ENCODE measurements at regions not wholly inside any gene's neighbourhood (a gene's known extent, or its start where the extent isn't known, plus 50 kb on each side); places are given as distances from the start of the nearest gene placed in this dataset.

DNA sequence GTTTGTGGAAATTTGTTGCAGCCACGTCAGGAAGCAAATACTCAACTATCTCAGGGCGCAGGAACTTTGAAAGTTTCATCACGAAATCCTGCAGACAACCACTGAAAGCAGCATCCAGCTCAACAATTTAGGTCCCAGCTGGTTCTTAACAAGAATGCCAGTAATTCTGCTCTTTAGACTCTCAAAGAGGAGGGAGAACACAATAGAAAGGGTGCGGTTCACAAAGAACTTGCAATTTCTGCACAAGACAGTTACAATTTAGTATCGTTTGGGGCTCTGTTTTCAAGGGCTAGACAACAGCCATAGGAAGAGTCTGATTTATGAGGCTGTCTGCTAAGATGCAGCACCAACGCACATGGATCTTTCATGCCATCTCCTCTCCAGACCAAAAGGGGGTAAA lies 223.1 kb downstream of the FGFR2 start:
- H3K27ac ChIP-seq (ENCODE audit: low read depth, low read length) = no peak overlapping the region
- H3K4me3 ChIP-seq (replicated peaks in 1 of 2; ENCODE audit: low read depth in 1 of 2, low read length in 2 of 2) = no peak overlapping the region
- no peaks in the 10 kb centered on the region for H3K36me3 ChIP-seq (ENCODE audit: control insufficient read depth in 1 of 2, insufficient read depth in 2 of 2, low read length in 2 of 2)
- H4K20me1 ChIP-seq (ENCODE audit: insufficient read depth) = no peaks in the 10 kb centered on the region
- no peak overlapping the region for H3K9ac ChIP-seq (ENCODE audit: low read length)
- H3K79me2 ChIP-seq (ENCODE audit: insufficient read depth, low read length) = no peaks in the 10 kb centered on the region
- RAD21 ChIA-PET (ENCODE audit: low non-redundant PET in 1 of 2, low total read pairs in 2 of 2, uncharacterized antibody in 2 of 2, unreplicated experiment in 2 of 2) = no interaction called here
- H3K9me2 ChIP-seq (ENCODE audit: insufficient read depth) = no peaks in the 10 kb centered on the region
- H3K27me3 ChIP-seq (ENCODE audit: insufficient read depth, low read length) = no peaks in the 10 kb centered on the region; the same call in 1 of the 2 replicates
- ATAC-seq = no peak
- BruUV-seq (replicated peaks) = no TSS peak
- intact Hi-C loops (cut with micrococcal nuclease) = no loop called here
- POLR2A ChIA-PET = no interaction called here
- no peaks in the 10 kb centered on the region for H3K4me1 ChIP-seq (ENCODE audit: control insufficient read depth in 1 of 2, insufficient read depth in 2 of 2, low read length in 2 of 2)
- no peak for DNase-seq (ENCODE audit: low read depth, low spot score)
- H3K9me3 ChIP-seq (ENCODE audit: control insufficient read depth in 1 of 2, insufficient read depth in 1 of 2, low read depth in 1 of 2, low read length in 2 of 2) = no peaks in the 10 kb centered on the region
- TF ChIP-seq CBX3 (IDR thresholded peaks at IDR 0.05; ENCODE audit: low read depth) = no peak
- no peak for TF ChIP-seq YY1 (IDR thresholded peaks at IDR 0.05; ENCODE audit: extremely low read depth, insufficient replicate concordance, low read depth, low read length)
- no peak for TF ChIP-seq CEBPB (IDR thresholded peaks at IDR 0.05; ENCODE audit: low read depth)
- TF ChIP-seq ZFX (IDR thresholded peaks at IDR 0.05) = no peak
- TF ChIP-seq TCF7L2 (IDR thresholded peaks at IDR 0.05; ENCODE audit: borderline replicate concordance, extremely low read depth, insufficient read depth, insufficient read length) = no peak
- no peak for TF ChIP-seq POLR2AphosphoS5 (IDR thresholded peaks at IDR 0.05; ENCODE audit: low read depth, low read length)
- TF ChIP-seq, protein P1, sequence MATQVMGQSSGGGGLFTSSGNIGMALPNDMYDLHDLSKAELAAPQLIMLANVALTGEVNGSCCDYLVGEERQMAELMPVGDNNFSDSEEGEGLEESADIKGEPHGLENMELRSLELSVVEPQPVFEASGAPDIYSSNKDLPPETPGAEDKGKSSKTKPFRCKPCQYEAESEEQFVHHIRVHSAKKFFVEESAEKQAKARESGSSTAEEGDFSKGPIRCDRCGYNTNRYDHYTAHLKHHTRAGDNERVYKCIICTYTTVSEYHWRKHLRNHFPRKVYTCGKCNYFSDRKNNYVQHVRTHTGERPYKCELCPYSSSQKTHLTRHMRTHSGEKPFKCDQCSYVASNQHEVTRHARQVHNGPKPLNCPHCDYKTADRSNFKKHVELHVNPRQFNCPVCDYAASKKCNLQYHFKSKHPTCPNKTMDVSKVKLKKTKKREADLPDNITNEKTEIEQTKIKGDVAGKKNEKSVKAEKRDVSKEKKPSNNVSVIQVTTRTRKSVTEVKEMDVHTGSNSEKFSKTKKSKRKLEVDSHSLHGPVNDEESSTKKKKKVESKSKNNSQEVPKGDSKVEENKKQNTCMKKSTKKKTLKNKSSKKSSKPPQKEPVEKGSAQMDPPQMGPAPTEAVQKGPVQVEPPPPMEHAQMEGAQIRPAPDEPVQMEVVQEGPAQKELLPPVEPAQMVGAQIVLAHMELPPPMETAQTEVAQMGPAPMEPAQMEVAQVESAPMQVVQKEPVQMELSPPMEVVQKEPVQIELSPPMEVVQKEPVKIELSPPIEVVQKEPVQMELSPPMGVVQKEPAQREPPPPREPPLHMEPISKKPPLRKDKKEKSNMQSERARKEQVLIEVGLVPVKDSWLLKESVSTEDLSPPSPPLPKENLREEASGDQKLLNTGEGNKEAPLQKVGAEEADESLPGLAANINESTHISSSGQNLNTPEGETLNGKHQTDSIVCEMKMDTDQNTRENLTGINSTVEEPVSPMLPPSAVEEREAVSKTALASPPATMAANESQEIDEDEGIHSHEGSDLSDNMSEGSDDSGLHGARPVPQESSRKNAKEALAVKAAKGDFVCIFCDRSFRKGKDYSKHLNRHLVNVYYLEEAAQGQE (IDR thresholded peaks at IDR 0.05; ENCODE audit: low read depth) = no peak
- TF ChIP-seq SP1 (IDR thresholded peaks at IDR 0.05; ENCODE audit: low read depth) = no peak
- no peak for TF ChIP-seq SRF (IDR thresholded peaks at IDR 0.05; ENCODE audit: low read depth)
- no peak for TF ChIP-seq RAD21 (IDR thresholded peaks at IDR 0.05; ENCODE audit: low read depth)
- TF ChIP-seq EZH2phosphoT487 (IDR thresholded peaks at IDR 0.05; ENCODE audit: borderline replicate concordance) = no peak
- no peak for TF ChIP-seq ELF1 (IDR thresholded peaks at IDR 0.05; ENCODE audit: borderline replicate concordance, low read depth)
- no peak for TF ChIP-seq POLR2A (IDR thresholded peaks at IDR 0.05; ENCODE audit: borderline replicate concordance, extremely low read depth, insufficient read depth, insufficient read length)
- TF ChIP-seq, protein P2, sequence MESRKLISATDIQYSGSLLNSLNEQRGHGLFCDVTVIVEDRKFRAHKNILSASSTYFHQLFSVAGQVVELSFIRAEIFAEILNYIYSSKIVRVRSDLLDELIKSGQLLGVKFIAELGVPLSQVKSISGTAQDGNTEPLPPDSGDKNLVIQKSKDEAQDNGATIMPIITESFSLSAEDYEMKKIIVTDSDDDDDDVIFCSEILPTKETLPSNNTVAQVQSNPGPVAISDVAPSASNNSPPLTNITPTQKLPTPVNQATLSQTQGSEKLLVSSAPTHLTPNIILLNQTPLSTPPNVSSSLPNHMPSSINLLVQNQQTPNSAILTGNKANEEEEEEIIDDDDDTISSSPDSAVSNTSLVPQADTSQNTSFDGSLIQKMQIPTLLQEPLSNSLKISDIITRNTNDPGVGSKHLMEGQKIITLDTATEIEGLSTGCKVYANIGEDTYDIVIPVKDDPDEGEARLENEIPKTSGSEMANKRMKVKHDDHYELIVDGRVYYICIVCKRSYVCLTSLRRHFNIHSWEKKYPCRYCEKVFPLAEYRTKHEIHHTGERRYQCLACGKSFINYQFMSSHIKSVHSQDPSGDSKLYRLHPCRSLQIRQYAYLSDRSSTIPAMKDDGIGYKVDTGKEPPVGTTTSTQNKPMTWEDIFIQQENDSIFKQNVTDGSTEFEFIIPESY (IDR thresholded peaks at IDR 0.05; ENCODE audit: extremely low read depth, insufficient replicate concordance, low read length) = no peak
- no peak for TF ChIP-seq SIN3A (IDR thresholded peaks at IDR 0.05; ENCODE audit: low read depth)
- no peak for TF ChIP-seq EGR1 (IDR thresholded peaks at IDR 0.05; ENCODE audit: low read depth)
- TF ChIP-seq, protein P3, sequence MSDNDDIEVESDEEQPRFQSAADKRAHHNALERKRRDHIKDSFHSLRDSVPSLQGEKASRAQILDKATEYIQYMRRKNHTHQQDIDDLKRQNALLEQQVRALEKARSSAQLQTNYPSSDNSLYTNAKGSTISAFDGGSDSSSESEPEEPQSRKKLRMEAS (IDR thresholded peaks at IDR 0.05) = no peak
- no peak for TF ChIP-seq FOSL1 (IDR thresholded peaks at IDR 0.05; ENCODE audit: low read depth)
- TF ChIP-seq EZH2 (IDR thresholded peaks at IDR 0.05) = no peak
- H2AFZ ChIP-seq (ENCODE audit: low read depth, low read length, poor library complexity, severe bottlenecking) = no peak overlapping the region
- CTCF ChIA-PET = no interaction called here
- no peak overlapping the region for H3K4me2 ChIP-seq (ENCODE audit: low read length)
